CD14-positive monocyte (primary cell): ENCODE measurements at regions not wholly inside any gene's neighbourhood (a gene's known extent, or its start where the extent isn't known, plus 50 kb on each side); places are given as distances from the start of the nearest gene placed in this dataset.

Source experiments
- DNase-seq, 3 donors: peaks; one replicate each; pipeline ENCODE4 v3.0.0-alpha.2; 2011 to 2022
- H2AFZ ChIP-seq: 2 replicates; pipeline ENCODE4 v1.6.0; 2012; ENCODE audit warnings: mild to moderate bottlenecking, low read depth, low read length, inconsistent platforms; ENCODE audit not compliant: insufficient read depth, poor library complexity, severe bottlenecking
- H3K27ac ChIP-seq, 2 donors: 1 replicate in 1 of 2; 2 replicates in 1 of 2; pipeline ENCODE4 v1.5.1; 2012 to 2013; ENCODE audit warnings: low read length in 2 of 2, control low read depth in 1 of 2, inconsistent platforms in 1 of 2, low read depth in 1 of 2, mild to moderate bottlenecking in 1 of 2
- H3K27me3 ChIP-seq, 2 donors: one replicate each; pipeline versions ENCODE4 v1.6.0 to v1.6.1; 2011 to 2013; ENCODE audit warnings: low read length in 2 of 2; ENCODE audit not compliant: control insufficient read depth in 2 of 2, insufficient read depth in 2 of 2
- H3K36me3 ChIP-seq, 2 donors: replicated peaks in 1 of 2; 1 replicate in 1 of 2; 2 replicates in 1 of 2; pipeline versions ENCODE4 v1.5.1 to v1.6.1; 2012 to 2013; ENCODE audit warnings: low read length in 2 of 2, control low read depth in 1 of 2, inconsistent platforms in 1 of 2, mild to moderate bottlenecking in 1 of 2; ENCODE audit not compliant: insufficient read depth in 2 of 2, control insufficient read depth in 1 of 2
- H3K4me1 ChIP-seq, 2 donors: 1 replicate in 1 of 2; 2 replicates in 1 of 2; pipeline versions ENCODE4 v1.5.1 to v1.6.1; 2012 to 2013; ENCODE audit warnings: low read length in 2 of 2, control low read depth in 1 of 2, inconsistent platforms in 1 of 2, mild to moderate bottlenecking in 1 of 2, moderate library complexity in 1 of 2; ENCODE audit not compliant: insufficient read depth in 2 of 2, control insufficient read depth in 1 of 2
- H3K4me2 ChIP-seq: replicated peaks from 2 replicates; pipeline ENCODE3; 2012; ENCODE audit warnings: low read length, moderate library complexity, mild to moderate bottlenecking; ENCODE audit not compliant: poor library complexity, severe bottlenecking; ENCODE audit errors: extremely low read depth
- H3K4me3 ChIP-seq, 3 experiments: fragments of 200-600 bp in 1 of 3; sonication (generic) in 1 of 3; replicated peaks in 1 of 3; 1 replicate in 2 of 3; 2 replicates in 1 of 3; pipeline ENCODE4 v1.5.1; 2011 to 2013; ENCODE audit warnings: low read length in 3 of 3, mild to moderate bottlenecking in 3 of 3, control low read depth in 2 of 3, low read depth in 2 of 3, inconsistent platforms in 1 of 3, moderate library complexity in 1 of 3
- H3K79me2 ChIP-seq: 2 replicates; pipeline ENCODE4 v1.6.0; 2012; ENCODE audit warnings: mild to moderate bottlenecking, control low read depth, inconsistent platforms, low read length, moderate library complexity; ENCODE audit not compliant: insufficient read depth
- H3K9ac ChIP-seq: 2 replicates; pipeline ENCODE4 v1.6.0; 2017; ENCODE audit warnings: low read length, mild to moderate bottlenecking; ENCODE audit not compliant: insufficient read depth, poor library complexity, severe bottlenecking
- H3K9me3 ChIP-seq, 2 donors: replicated peaks in 1 of 2; 1 replicate in 1 of 2; 2 replicates in 1 of 2; pipeline versions ENCODE4 v1.5.1 to v1.6.1; 2012 to 2013; ENCODE audit warnings: low read length in 2 of 2, control low read depth in 1 of 2; ENCODE audit not compliant: control insufficient read depth in 1 of 2, insufficient read depth in 1 of 2
- H4K20me1 ChIP-seq: 2 replicates; pipeline ENCODE4 v1.6.0; 2012; ENCODE audit warnings: mild to moderate bottlenecking, low read length, control low read depth, moderate library complexity; ENCODE audit not compliant: insufficient read depth
- H3K27ac Mint-ChIP-seq, 7 donors: one replicate each; pipeline ENCODE4 v1.8.0; 2020; ENCODE audit warnings: mild to moderate bottlenecking in 7 of 7, mixed read lengths in 7 of 7, moderate library complexity in 6 of 7, inconsistent platforms in 2 of 7
- H3K27me3 Mint-ChIP-seq, 3 donors: one replicate each; pipeline ENCODE4 v1.8.0; 2021 to 2022; ENCODE audit warnings: low read depth in 3 of 3, mild to moderate bottlenecking in 3 of 3, mixed read lengths in 3 of 3, moderate library complexity in 3 of 3, inconsistent platforms in 1 of 3
- H3K36me3 Mint-ChIP-seq, 2 donors: one replicate each; pipeline ENCODE4 v1.8.0; 2020; ENCODE audit warnings: mixed read lengths in 2 of 2, inconsistent platforms in 1 of 2, mild to moderate bottlenecking in 1 of 2
- H3K4me1 Mint-ChIP-seq: one replicate; pipeline ENCODE4 v1.8.0; 2020; ENCODE audit warnings: mild to moderate bottlenecking, mixed read lengths
- H3K4me3 Mint-ChIP-seq, 2 donors: one replicate each; pipeline ENCODE4 v1.8.0; 2020; ENCODE audit warnings: mild to moderate bottlenecking in 2 of 2, mixed read lengths in 2 of 2, moderate library complexity in 1 of 2
- H3K9me3 Mint-ChIP-seq, 7 donors: one replicate each; pipeline ENCODE4 v1.8.0; 2020 to 2022; ENCODE audit warnings: mixed read lengths in 7 of 7, mild to moderate bottlenecking in 6 of 7, moderate library complexity in 6 of 7, inconsistent platforms in 2 of 7
- WGBS: methylation state at CpG from one replicate; pipeline ENCODE4 v1.1.5; 2013; ENCODE audit warnings: missing lambda C conversion rate; ENCODE audit not compliant: insufficient coverage; 5-methylcytosine and 5-hydroxymethylcytosine counted together
- intact Hi-C, 2 donors: fragments of 100-400 bp; cut with micrococcal nuclease; formaldehyde crosslinking; loops; one replicate each; pipeline versions ENCODE4 v1.15.0 to v1.15.1; 2023
- TF ChIP-seq, protein P1 (sequence below): fragments of 200-600 bp; IDR thresholded peaks from one replicate; pipeline ENCODE4 v1.8.0; 2022; ENCODE audit warnings: antibody characterized with exemption, mild to moderate bottlenecking

DNA sequence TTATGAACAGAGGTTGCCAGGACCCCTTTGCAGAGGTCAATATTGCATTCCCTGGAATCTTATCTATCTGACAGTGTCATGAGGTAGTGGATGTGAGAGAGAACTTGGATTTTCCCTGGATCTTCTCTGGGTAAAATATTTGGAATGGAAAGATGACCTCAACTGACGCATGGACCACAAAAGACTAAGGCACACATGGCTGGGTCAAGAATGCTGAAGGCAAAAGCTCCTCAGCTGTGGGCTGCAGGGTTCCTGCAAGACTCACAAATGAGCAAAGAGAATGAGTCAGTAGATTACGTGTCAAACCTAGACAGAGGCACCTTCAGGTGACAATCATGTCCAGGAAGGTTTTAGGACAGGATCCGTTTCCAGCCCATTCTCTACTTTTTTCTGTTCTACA lies 484.0 kb downstream of the C6orf118 start:
- H3K4me2 ChIP-seq: no peak overlapping the region
- H3K79me2 ChIP-seq: no peaks in the 10 kb centered on the region
- 86% methylated on average over 1 of the region's 3 CpGs for WGBS
- peaks cover 0 to 1% (median 0%) of the 10 kb centered on the region in 3 donors for H3K27me3 Mint-ChIP-seq
- H3K4me3 ChIP-seq: no peak overlapping the region
- H3K9ac ChIP-seq: no peak overlapping the region
- intact Hi-C loops: no loop called here
- H3K9me3 ChIP-seq: peaks cover 29 to 30% of the 10 kb centered on the region in 2 donors
- H3K4me1 Mint-ChIP-seq: no peaks in the 10 kb centered on the region
- no peak overlapping the region for H3K4me3 Mint-ChIP-seq
- H3K9me3 Mint-ChIP-seq: peaks cover 2 to 18% (median 8%) of the 10 kb centered on the region in 7 donors
- H3K36me3 ChIP-seq: no peaks in the 10 kb centered on the region
- H3K27me3 ChIP-seq: no peaks in the 10 kb centered on the region
- H3K36me3 Mint-ChIP-seq: no peaks in the 10 kb centered on the region
- H3K27ac ChIP-seq: no peak overlapping the region
- no peaks in the 10 kb centered on the region for H4K20me1 ChIP-seq
- no peak overlapping the region for H3K27ac Mint-ChIP-seq
- no peak overlapping the region for H2AFZ ChIP-seq
- no peak for DNase-seq
- no peaks in the 10 kb centered on the region for H3K4me1 ChIP-seq
- TF ChIP-seq, protein P1, sequence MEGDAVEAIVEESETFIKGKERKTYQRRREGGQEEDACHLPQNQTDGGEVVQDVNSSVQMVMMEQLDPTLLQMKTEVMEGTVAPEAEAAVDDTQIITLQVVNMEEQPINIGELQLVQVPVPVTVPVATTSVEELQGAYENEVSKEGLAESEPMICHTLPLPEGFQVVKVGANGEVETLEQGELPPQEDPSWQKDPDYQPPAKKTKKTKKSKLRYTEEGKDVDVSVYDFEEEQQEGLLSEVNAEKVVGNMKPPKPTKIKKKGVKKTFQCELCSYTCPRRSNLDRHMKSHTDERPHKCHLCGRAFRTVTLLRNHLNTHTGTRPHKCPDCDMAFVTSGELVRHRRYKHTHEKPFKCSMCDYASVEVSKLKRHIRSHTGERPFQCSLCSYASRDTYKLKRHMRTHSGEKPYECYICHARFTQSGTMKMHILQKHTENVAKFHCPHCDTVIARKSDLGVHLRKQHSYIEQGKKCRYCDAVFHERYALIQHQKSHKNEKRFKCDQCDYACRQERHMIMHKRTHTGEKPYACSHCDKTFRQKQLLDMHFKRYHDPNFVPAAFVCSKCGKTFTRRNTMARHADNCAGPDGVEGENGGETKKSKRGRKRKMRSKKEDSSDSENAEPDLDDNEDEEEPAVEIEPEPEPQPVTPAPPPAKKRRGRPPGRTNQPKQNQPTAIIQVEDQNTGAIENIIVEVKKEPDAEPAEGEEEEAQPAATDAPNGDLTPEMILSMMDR: no peak

DNA sequence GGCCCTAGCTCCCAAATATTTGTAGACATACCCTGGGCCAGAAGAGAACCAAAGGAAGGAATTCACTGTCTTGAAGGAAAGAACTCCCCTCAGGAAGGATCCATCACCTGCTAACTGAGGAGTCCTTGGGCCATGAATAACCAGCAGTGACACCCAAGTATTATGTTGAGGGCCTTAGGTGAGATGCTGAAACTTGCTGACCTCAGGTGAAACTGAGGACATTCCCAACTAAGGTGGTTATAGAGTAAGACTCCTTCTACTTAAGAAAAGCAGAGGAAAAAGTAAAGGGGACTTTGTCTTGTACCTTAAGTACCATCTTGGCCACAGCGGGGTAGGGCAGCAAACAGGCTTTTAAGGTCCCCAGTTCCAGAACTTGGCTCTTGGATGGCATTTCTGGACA lies 491.7 kb downstream of the C6orf118 start:
- Mint-ChIP-seq H3K4me1 (no peaks in the 10 kb centered on the region), H3K27ac (no peak overlapping the region), H3K4me3 (no peak overlapping the region), H3K36me3 (no peaks in the 10 kb centered on the region), H3K9me3 (peaks cover 3 to 26% (median 13%) of the 10 kb centered on the region in 7 donors), H3K27me3 (peaks cover 0 to 3% (median 0%) of the 10 kb centered on the region in 3 donors)
- Histone ChIP-seq H4K20me1 (no peaks in the 10 kb centered on the region), H2AFZ (no peak overlapping the region), H3K79me2 (no peaks in the 10 kb centered on the region), H3K4me3 (no peak overlapping the region), H3K36me3 (no peaks in the 10 kb centered on the region), H3K9ac (no peak overlapping the region), H3K4me2 (no peak overlapping the region), H3K4me1 (no peaks in the 10 kb centered on the region), H3K27me3 (no peaks in the 10 kb centered on the region), H3K9me3 (peaks cover 30 to 52% of the 10 kb centered on the region in 2 donors), H3K27ac (no peak overlapping the region)
- intact Hi-C loops: no loop called here
- DNase-seq: no peak
- no CpG with 5 or more reads among the region's 1 CpG for WGBS
- TF ChIP-seq, protein P1: no peak
